ENCODE measurements at regions not wholly inside any gene's neighbourhood (a gene's known extent, or its start where the extent isn't known, plus 50 kb on each side); places are given as distances from the start of the nearest gene placed in this dataset.

DNA sequence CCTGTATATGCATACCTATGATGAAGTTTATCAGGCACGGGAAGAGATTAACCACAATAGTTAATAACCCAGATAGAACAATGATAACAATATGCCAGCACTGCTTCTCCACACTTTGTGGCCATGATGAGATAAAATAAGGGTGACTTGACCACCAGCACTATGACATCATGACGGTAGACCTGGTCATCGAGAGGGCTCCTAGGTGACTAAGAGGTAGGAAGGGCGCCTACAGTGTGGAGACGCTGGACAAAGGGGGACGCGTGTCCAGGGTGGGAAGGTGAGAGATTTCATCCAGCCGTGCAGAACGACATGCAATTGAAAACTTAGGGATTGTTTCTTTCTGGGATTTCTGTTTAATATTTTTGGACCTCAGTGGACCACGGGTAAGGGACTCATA lies 221.8 kb upstream of the RTL1 start:
- Histone ChIP-seq H3K9me2 (replicated peaks; ENCODE audit: insufficient read depth, low read length) (no peaks in the 10 kb centered on the region), H3F3A (ENCODE audit: insufficient read depth) (no peaks in the 10 kb centered on the region), H3K36me3 (ENCODE audit: low read length) (no peaks in the 10 kb centered on the region), H3K27me3 (ENCODE audit: low read length) (no peaks in the 10 kb centered on the region), H3K9me3 (ENCODE audit: insufficient read depth, low read length) (no peaks in the 10 kb centered on the region), H3K4me2 (ENCODE audit: low read depth, low read length, poor library complexity, severe bottlenecking) (no peak overlapping the region), H3K27ac (ENCODE audit: low read depth, low read length) (no peak overlapping the region), H3K9ac (ENCODE audit: low read length) (no peak overlapping the region), H2AFZ (ENCODE audit: low read depth, low read length, severe bottlenecking) (no peak overlapping the region), H4K20me1 (ENCODE audit: low read depth, low read length) (no peaks in the 10 kb centered on the region), H3K79me2 (ENCODE audit: insufficient read depth, low read length) (no peaks in the 10 kb centered on the region), H3K4me3 (ENCODE audit: insufficient read depth, low read length, poor library complexity, severe bottlenecking) (no peak overlapping the region)
- TF ChIP-seq CTCF (IDR thresholded peaks at IDR 0.05; ENCODE audit: insufficient read depth, low read length, poor library complexity, severe bottlenecking), result no peak
- no peak for TF ChIP-seq EZH2phosphoT487 (conservative IDR thresholded peaks at IDR 0.05; ENCODE audit: low read length)

GRCh38 chr14:101125719-101126651 lies 222.5 kb upstream of the RTL1 start:
- H3K27me3 ChIP-seq (ENCODE audit: low read length), result no peaks in the 10 kb centered on the region
- no peak overlapping the region for H3K9ac ChIP-seq (ENCODE audit: low read length)
- no peak overlapping the region for H3K4me2 ChIP-seq (ENCODE audit: low read depth, low read length, poor library complexity, severe bottlenecking)
- H3K9me3 ChIP-seq (ENCODE audit: insufficient read depth, low read length), result no peaks in the 10 kb centered on the region
- H3K27ac ChIP-seq (ENCODE audit: low read depth, low read length), result no peak overlapping the region
- no peaks in the 10 kb centered on the region for H3K36me3 ChIP-seq (ENCODE audit: low read length)
- no peak overlapping the region for H2AFZ ChIP-seq (ENCODE audit: low read depth, low read length, severe bottlenecking)
- no peaks in the 10 kb centered on the region for H3F3A ChIP-seq (ENCODE audit: insufficient read depth)
- H3K4me3 ChIP-seq (ENCODE audit: insufficient read depth, low read length, poor library complexity, severe bottlenecking), result no peak overlapping the region
- H4K20me1 ChIP-seq (ENCODE audit: low read depth, low read length), result no peaks in the 10 kb centered on the region
- TF ChIP-seq EZH2phosphoT487 (conservative IDR thresholded peaks at IDR 0.05; ENCODE audit: low read length) (no peak), CTCF (IDR thresholded peaks at IDR 0.05; ENCODE audit: insufficient read depth, low read length, poor library complexity, severe bottlenecking) (no peak)
- no peaks in the 10 kb centered on the region for H3K9me2 ChIP-seq (replicated peaks; ENCODE audit: insufficient read depth, low read length)
- no peaks in the 10 kb centered on the region for H3K79me2 ChIP-seq (ENCODE audit: insufficient read depth, low read length)

DNA sequence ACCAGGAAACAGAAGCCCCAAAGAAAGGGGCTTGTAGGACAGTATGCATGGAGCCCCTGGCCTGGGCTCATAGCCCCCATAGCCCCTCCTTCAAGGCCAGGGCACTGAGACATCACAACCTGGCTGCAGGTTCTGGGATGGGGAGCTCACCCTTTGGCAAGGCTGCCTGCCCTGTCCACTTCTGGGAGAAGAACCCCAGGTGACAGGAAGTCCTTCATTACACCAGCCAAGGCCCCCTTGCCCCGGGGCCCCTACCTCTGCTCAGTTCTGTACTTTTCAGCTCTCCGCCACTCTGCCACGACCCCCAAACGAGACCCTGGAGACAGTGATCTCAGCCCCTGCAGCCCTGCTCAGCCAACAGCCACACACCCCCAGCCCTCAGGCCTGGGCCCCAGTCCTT lies 223.2 kb upstream of the RTL1 start:
- no peaks in the 10 kb centered on the region for H3K9me3 ChIP-seq (ENCODE audit: insufficient read depth, low read length)
- H3K27me3 ChIP-seq (ENCODE audit: low read length), result no peaks in the 10 kb centered on the region
- H3F3A ChIP-seq (ENCODE audit: insufficient read depth), result no peaks in the 10 kb centered on the region
- H2AFZ ChIP-seq (ENCODE audit: low read depth, low read length, severe bottlenecking), result no peak overlapping the region
- no peak for TF ChIP-seq CTCF (IDR thresholded peaks at IDR 0.05; ENCODE audit: insufficient read depth, low read length, poor library complexity, severe bottlenecking)
- TF ChIP-seq EZH2phosphoT487 (conservative IDR thresholded peaks at IDR 0.05; ENCODE audit: low read length), result no peak
- H3K9me2 ChIP-seq (replicated peaks; ENCODE audit: insufficient read depth, low read length), result no peaks in the 10 kb centered on the region
- no peak overlapping the region for H3K9ac ChIP-seq (ENCODE audit: low read length)
- no peaks in the 10 kb centered on the region for H3K79me2 ChIP-seq (ENCODE audit: insufficient read depth, low read length)
- no peaks in the 10 kb centered on the region for H4K20me1 ChIP-seq (ENCODE audit: low read depth, low read length)
- no peak overlapping the region for H3K4me3 ChIP-seq (ENCODE audit: insufficient read depth, low read length, poor library complexity, severe bottlenecking)
- H3K36me3 ChIP-seq (ENCODE audit: low read length), result no peaks in the 10 kb centered on the region
- no peak overlapping the region for H3K27ac ChIP-seq (ENCODE audit: low read depth, low read length)
- no peak overlapping the region for H3K4me2 ChIP-seq (ENCODE audit: low read depth, low read length, poor library complexity, severe bottlenecking)
